Tibial nerve (tissue), 4 donors: ENCODE measurements at regions not wholly inside any gene's neighbourhood (a gene's known extent, or its start where the extent isn't known, plus 50 kb on each side); places are given as distances from the start of the nearest gene placed in this dataset.

Experiments
- EP300 ChIP-seq, 2 donors: sonication (generic); formaldehyde crosslinking; IDR thresholded peaks; one replicate each; pipeline ENCODE4 v1.6.1; 2017; ENCODE audit warnings: antibody characterized with exemption in 2 of 2, mild to moderate bottlenecking in 1 of 2
- POLR2A ChIP-seq, 2 donors: fragments of 450-650 bp; IDR thresholded peaks; one replicate each; pipeline ENCODE4 v1.6.1; 2017; ENCODE audit warnings: antibody characterized with exemption in 2 of 2, mild to moderate bottlenecking in 2 of 2, moderate library complexity in 2 of 2
- TF ChIP-seq, protein P1 (sequence below), 5 experiments: fragments of 200-600 bp in 3 of 5; fragments of 450-650 bp in 2 of 5; sonication (generic) in 3 of 5; IDR thresholded peaks; one replicate each; pipeline ENCODE4 v1.5.1; 2016 to 2019; ENCODE audit warnings: antibody characterized with exemption in 5 of 5, mild to moderate bottlenecking in 3 of 5, moderate library complexity in 2 of 5

DNA sequence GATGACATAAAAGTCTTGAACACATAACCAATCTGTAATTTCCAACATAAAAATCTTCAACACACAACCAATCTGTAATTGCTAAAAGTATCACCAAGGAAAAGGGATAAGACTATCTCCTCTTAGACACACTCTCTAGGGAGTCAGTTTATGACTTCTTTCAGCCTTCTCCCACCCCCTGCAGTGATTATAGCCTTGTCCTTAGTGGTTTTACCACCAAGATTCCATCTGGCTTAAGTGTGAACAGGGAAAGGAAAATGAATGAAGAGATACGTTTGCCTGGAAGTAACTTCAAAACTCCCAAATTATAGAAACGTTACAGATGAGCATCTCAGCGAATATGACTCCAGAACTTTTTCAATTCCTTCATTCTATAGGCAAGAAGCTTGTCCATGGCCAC is 136.2 kb upstream of the RASSF8 start:
- TF ChIP-seq, protein P1, sequence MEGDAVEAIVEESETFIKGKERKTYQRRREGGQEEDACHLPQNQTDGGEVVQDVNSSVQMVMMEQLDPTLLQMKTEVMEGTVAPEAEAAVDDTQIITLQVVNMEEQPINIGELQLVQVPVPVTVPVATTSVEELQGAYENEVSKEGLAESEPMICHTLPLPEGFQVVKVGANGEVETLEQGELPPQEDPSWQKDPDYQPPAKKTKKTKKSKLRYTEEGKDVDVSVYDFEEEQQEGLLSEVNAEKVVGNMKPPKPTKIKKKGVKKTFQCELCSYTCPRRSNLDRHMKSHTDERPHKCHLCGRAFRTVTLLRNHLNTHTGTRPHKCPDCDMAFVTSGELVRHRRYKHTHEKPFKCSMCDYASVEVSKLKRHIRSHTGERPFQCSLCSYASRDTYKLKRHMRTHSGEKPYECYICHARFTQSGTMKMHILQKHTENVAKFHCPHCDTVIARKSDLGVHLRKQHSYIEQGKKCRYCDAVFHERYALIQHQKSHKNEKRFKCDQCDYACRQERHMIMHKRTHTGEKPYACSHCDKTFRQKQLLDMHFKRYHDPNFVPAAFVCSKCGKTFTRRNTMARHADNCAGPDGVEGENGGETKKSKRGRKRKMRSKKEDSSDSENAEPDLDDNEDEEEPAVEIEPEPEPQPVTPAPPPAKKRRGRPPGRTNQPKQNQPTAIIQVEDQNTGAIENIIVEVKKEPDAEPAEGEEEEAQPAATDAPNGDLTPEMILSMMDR (IDR thresholded peaks at IDR 0.05) = no peak
- TF ChIP-seq EP300 (IDR thresholded peaks at IDR 0.05) = no peak
- no peak for TF ChIP-seq POLR2A (IDR thresholded peaks at IDR 0.05)
